Left forelimb (tissue), 1 donor: ENCODE measurements at regions not wholly inside any gene's neighbourhood (a gene's known extent, or its start where the extent isn't known, plus 50 kb on each side); places are given as distances from the start of the nearest gene placed in this dataset.
"Not testable (repeated sequence)": the region's sequence is repeated elsewhere in the genome, so short reads cannot be mapped to it uniquely, and the experiment has no call there.

Source experiments
- DNase-seq: peaks from one replicate; pipeline ENCODE4 v3.0.0-alpha.2; 2018; ENCODE audit warnings: low spot score

GRCh38 chr6:9295644-9296043 lies 860.3 kb upstream of the SLC35B3 start:
- DNase-seq: no peak

DNA sequence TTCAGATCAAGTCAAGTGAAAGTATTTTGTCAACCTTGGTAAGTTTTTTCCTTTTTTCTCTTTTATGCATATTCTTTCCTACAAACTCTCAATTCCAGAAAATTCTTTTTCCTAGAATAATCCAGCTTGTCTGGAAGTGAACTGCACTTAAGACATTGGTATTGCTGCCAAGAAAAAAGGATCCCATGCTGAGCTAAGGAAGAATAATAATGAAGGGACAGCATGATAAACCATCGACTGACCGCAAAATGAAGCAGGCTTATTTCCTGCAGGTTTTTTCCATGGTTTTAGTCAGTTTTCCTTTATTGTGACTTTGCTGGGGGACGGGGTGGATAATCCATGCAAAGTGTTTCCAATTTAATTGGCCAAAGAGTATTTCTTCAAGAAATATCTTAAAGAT lies 857.6 kb upstream of the SLC35B3 start:
- no peak for DNase-seq

- DNase-seq: not testable (repeated sequence)
Observed at GRCh38 chr6:9290342-9290741, 855.0 kb upstream of the SLC35B3 start.

DNA sequence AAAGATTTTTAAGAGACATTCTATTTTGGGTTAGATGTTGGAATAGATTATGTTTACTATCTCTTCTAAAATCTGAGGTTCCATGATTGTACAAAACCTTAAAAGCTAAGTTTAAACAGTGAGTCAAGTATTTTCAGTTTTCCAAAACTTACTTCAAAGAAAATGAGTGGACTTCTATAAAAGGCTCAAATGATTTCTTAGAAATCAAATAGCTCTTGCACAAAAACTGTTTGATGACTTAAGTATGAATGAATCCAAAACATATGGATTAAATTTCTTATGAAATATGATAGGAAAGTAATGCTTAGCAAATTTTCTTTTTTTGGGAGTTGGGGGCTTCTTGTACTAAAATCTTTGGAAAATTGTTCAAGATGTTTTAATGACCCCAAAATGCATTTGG lies 837.3 kb upstream of the SLC35B3 start:
- no peak for DNase-seq

DNA sequence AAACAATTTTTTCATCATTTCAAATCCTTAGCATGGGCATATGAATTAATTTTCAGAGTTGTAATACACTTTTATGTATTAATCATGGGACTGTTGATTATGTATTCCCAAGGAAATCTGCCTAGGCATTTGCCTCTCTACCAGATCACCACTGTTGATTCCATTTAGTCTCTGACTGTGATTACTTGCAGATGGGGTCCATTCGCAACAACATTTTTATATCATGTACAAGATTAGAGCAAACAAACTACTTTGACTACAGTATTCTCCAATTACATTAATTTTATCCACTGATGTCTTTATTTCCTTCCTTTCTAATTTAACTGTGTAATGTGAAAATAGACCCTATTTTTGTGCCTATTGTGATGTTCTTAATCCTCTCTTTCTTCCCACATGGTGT lies 831.4 kb upstream of the SLC35B3 start:
- DNase-seq: no peak

GRCh38 chr6:9257215-9257614 lies 821.9 kb upstream of the SLC35B3 start:
- DNase-seq: no peak

DNA sequence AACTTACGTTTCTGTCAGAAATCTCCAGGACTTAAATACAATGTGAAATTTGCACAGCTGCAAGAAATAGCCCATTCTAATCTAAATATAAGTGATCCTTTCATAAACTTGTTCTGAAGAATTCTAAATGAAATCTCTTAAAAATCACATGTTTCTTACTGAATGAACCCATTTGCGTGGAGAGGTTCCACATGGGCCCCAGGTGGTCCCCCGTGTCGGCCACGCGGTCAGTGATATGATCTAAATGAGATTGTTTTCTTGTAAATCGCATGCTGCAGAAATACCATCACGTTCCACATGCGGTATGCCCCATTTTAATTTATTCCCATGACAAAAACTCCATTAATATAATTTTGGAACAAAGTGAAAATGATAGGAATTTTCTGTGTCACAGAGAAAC lies 818.9 kb upstream of the SLC35B3 start:
- no peak for DNase-seq

DNA sequence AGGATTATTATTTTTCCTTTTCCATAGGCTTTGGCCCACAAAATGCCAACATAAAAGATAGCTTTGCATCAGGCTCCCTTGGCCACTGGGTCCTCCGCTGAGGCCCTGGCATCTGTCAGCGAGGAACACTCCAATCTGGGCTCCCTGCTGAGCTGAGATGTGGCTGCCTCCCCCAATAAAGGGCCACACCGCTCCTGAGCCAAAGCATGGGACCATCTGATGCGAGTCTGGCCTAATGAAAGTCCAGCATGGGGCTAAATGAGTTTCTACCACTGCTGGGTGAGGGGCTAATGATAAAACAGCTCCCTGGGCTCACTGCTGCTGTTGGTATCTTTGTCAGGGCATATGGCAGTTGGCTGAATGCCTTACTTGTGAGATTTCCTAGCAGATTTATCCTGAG lies 817.5 kb upstream of the SLC35B3 start:
- no peak for DNase-seq

- DNase-seq: no peak
Observed at GRCh38 chr6:9250852-9251251, 815.5 kb upstream of the SLC35B3 start.

GRCh38 chr6:9248133-9248532 lies 812.8 kb upstream of the SLC35B3 start:
- DNase-seq: no peak

DNA sequence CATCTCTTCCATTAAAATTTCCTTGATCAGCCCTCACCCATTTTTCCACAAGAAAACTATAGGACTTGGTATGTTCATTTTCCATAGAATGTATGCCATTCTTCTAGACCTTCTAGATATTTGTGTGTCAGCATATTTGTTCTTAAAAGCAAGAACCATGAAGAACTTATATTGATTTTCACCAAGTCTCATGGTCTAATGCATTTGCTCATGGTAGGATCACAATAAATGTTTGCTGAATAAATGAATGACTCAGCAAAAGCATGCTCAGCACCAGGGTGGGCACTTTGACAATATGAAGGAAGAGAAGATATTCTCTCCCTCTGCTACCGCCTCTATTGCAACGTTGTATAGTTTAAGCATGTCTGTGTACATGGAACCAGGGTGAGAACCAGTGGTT lies 805.5 kb upstream of the SLC35B3 start:
- no peak for DNase-seq

GRCh38 chr6:9236443-9236842 lies 801.1 kb upstream of the SLC35B3 start:
- DNase-seq: no peak

DNA sequence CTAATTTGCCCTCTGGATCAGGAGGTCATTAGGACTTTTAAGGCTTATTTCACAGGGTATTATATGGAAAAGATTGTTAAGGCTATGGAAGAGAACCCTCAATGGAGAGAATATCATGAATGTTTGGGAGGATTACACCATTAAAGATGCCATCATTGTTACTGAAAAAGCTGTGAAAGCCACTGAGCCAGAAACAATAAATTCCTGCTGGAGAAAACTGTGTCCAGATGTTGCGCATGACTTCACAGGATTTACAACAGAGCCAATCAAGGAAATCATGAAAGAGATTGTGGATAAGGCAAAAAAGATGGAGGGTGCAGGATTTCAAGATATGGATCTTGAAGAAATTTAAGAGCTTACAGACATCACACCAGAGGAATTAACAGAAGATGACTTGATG lies 798.3 kb upstream of the SLC35B3 start:
- no peak for DNase-seq

DNA sequence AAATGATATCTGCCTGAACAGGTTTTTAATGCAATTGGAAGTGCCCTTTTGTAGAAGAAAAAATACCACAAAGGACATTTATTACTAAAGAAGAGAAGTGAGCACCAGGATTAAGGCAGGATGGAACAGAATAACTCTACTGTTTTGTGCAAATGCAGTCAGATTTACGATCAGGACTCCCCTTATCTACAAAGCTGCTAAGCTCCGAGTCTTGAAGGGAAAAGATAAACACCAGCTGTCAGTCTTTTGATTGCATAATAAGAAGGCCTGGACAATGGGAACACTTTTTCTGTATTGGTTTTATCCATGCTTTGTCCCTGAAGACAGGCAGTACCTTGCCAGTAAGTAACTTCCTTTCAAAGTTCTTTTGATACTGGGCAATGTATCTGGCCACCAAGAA lies 797.9 kb upstream of the SLC35B3 start:
- no peak for DNase-seq

- DNase-seq: no peak
Observed at GRCh38 chr6:9225441-9225871, 790.1 kb upstream of the SLC35B3 start.

DNA sequence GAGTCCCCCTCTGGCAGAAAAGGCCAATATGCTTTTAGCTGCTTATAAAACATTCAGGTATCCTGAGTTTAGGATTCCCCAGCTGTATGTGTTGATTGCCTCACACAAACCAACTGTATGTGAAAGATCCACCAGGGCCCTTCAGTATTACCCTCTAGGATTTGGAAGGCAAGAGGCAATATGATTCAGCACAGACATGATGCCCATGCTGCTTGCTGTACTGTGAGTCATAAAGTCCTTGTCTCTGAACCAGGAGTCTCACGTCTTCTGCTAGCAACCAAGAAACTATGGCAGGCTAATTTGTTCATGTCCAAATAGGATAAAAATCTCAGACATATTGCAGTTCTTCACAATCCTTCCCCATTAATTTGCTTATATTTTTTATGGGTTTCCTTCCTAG lies 789.2 kb upstream of the SLC35B3 start:
- no peak for DNase-seq

DNA sequence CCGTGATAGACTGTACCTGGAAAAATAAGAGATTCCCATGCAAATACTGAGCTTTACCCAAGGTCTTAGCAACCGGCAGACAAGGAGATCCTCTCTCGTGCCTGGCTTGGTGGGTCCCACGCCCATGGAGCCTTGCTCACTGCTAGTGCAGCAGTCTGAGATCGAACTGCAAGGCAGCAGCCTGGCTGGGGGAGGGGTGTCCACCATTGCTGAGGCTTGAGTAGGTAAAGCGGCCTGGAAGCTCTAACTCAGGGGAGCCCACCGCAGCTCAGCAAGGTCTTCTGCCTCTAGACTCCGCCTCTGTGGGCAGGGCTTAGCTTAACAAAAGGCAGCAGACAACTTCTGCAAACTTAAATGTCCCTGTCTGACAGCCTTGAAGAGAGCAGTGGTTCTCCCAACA lies 778.4 kb upstream of the SLC35B3 start:
- not testable (repeated sequence) for DNase-seq

- DNase-seq: no peak
Observed at GRCh38 chr6:9208966-9209365, 773.6 kb upstream of the SLC35B3 start.

DNA sequence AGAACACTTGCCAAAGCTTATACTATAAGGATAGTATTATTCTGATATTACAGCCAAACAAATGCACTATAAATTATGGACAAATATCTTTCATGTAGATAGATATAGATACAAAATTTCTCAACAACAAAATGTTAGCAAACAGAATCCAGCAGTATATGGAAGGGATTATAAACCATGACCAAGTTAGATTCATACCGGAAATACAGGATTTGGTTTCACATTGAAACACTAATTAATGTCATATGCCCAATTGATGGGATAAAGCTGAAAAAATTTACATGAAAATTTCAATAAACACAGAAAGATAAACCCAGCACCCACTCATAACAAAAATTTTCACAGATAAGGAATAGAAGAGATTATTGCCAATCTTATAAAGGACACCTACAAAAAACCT lies 770.3 kb upstream of the SLC35B3 start:
- DNase-seq: no peak

GRCh38 chr6:9204171-9204570 lies 768.8 kb upstream of the SLC35B3 start:
- no peak for DNase-seq

- DNase-seq: no peak
Observed at GRCh38 chr6:9200712-9201111, 765.4 kb upstream of the SLC35B3 start.

DNA sequence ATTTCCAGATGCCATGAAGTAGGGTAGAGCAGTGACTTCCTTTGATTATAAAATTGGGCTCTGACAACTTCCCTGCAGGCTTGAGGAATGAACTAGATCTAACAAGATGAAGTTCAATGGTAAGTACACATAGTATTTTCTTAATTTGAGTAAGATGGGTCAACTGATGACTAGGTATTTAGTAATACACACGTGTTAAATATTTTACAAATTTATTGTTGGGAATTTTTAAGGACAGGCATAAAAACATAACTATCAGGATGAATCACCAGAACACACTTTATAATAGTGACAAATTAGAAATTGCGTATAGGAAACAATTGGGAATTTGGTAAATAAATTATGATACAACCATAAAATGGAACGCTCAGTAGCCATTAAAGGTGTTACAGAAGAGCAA lies 762.4 kb upstream of the SLC35B3 start:
- no peak for DNase-seq

- no peak for DNase-seq
Observed at GRCh38 chr6:9195322-9195721, 760.0 kb upstream of the SLC35B3 start.

DNA sequence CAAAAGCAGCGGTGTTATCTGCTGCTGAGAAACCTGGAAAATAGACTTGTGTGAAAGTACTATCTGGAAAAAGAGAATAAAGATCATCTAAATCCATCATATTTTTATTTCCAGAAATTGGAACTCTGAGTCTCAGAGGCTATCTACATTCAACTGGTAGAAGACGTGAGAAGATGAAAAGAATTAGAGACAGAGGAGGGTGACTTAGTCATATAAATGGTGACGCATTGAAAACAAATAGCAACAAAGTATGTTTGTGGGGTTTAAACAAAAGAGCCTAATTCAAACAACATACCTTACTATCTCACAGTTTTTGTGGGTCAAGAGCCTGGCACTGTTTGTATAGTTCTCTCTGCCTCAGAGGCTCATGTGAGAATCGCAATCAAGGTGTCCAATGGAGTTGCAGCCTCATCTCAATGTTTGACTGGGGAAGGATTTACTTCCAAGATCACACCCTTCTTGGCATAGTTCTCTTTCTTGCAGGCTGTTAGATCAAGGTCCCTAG lies 757.1 kb upstream of the SLC35B3 start:
- DNase-seq: no peak

GRCh38 chr6:9186148-9186547 lies 750.8 kb upstream of the SLC35B3 start:
- no peak for DNase-seq
